K562 (cell line): ENCODE measurements at regions not wholly inside any gene's neighbourhood (a gene's known extent, or its start where the extent isn't known, plus 50 kb on each side); places are given as distances from the start of the nearest gene placed in this dataset.

Experiments used
- BCOR ChIP-seq: fragments of 450-650 bp; IDR thresholded peaks from 2 replicates; pipeline ENCODE4 v1.6.1; 2016
- BRD9 ChIP-seq: fragments of 450-650 bp; IDR thresholded peaks from 2 replicates; pipeline ENCODE4 v1.6.1; 2018; ENCODE audit warnings: low read depth; ENCODE audit not compliant: partially characterized antibody
- CBFB ChIP-seq: sonication (generic); formaldehyde crosslinking; IDR thresholded peaks from 2 replicates; pipeline ENCODE4 v1.4.0; 2020; ENCODE audit warnings: mild to moderate bottlenecking, missing genetic modification reagents
- CHAMP1 ChIP-seq: fragments of 450-650 bp; IDR thresholded peaks from 2 replicates; pipeline ENCODE4 v1.6.1; 2016; ENCODE audit warnings: mild to moderate bottlenecking
- EWSR1 ChIP-seq: fragments of 450-650 bp; IDR thresholded peaks from 2 replicates; pipeline ENCODE4 v1.6.1; 2018; ENCODE audit warnings: borderline replicate concordance, mild to moderate bottlenecking, low read depth, moderate library complexity; ENCODE audit not compliant: partially characterized antibody
- FOXK2 ChIP-seq, 2 experiments: fragments of 450-650 bp; IDR thresholded peaks in 1 of 2; conservative IDR thresholded peaks in 1 of 2; 2 replicates each; pipeline ENCODE4 v1.6.1; 2016; ENCODE audit warnings: low read depth in 2 of 2, mild to moderate bottlenecking in 1 of 2
- HDAC1 ChIP-seq, 2 experiments: fragments of 450-650 bp; IDR thresholded peaks; 2 replicates each; pipeline ENCODE4 v1.6.1; 2016 to 2017; ENCODE audit warnings: inconsistent platforms in 1 of 2, mild to moderate bottlenecking in 1 of 2, moderate library complexity in 1 of 2
- KDM1A ChIP-seq, 2 experiments: fragments of 450-650 bp; IDR thresholded peaks; 2 replicates each; pipeline ENCODE4 v1.6.1; 2016; ENCODE audit warnings: mild to moderate bottlenecking in 2 of 2
- LEF1 ChIP-seq: fragments of 450-650 bp; IDR thresholded peaks from 2 replicates; pipeline ENCODE4 v1.6.1; 2016; ENCODE audit warnings: mild to moderate bottlenecking
- MLLT1 ChIP-seq, 2 experiments: fragments of 450-650 bp; IDR thresholded peaks; 2 replicates each; pipeline ENCODE4 v1.6.1; 2016
- NCOA2 ChIP-seq, 2 experiments: fragments of 450-650 bp; IDR thresholded peaks; 2 replicates each; pipeline ENCODE4 v1.6.1; 2018; ENCODE audit warnings: mild to moderate bottlenecking in 2 of 2, moderate library complexity in 1 of 2; ENCODE audit not compliant: partially characterized antibody in 2 of 2
- NCOA6 ChIP-seq: fragments of 450-650 bp; IDR thresholded peaks from 2 replicates; pipeline ENCODE4 v1.6.1; 2017; ENCODE audit warnings: mild to moderate bottlenecking
- NFRKB ChIP-seq: fragments of 450-650 bp; IDR thresholded peaks from 2 replicates; pipeline ENCODE4 v1.6.1; 2016; ENCODE audit warnings: low read depth
- RCOR1 ChIP-seq, 2 experiments: IDR thresholded peaks; 2 replicates each; pipeline ENCODE4 v1.6.1; 2012; ENCODE audit warnings: low read depth in 2 of 2, low read length in 2 of 2, borderline replicate concordance in 1 of 2, improper control_type of control experiment in 1 of 2
- SMARCA5 ChIP-seq: fragments of 450-650 bp; IDR thresholded peaks from 2 replicates; pipeline ENCODE4 v1.6.1; 2016
- ZBTB11 ChIP-seq, 3 experiments: fragments of 200-800 bp in 1 of 3; fragments of 250-450 bp in 1 of 3; fragments of 450-650 bp in 1 of 3; sonication (Bioruptor Pico) in 1 of 3; sonication (Bioruptor generic) in 1 of 3; formaldehyde crosslinking in 1 of 3; IDR thresholded peaks; 2 replicates each; pipeline versions ENCODE4 v1.6.1 to v1.8.0; 2016 to 2022; ENCODE audit warnings: mild to moderate bottlenecking in 2 of 3, missing genetic modification characterization in 2 of 3, missing compliant biosample characterization in 1 of 3, moderate library complexity in 1 of 3
- TF ChIP-seq, protein P1 (sequence below), 2 experiments: fragments of 450-650 bp in 1 of 2; IDR thresholded peaks; 2 replicates each; pipeline ENCODE4 v1.6.1; 2011 to 2017; ENCODE audit warnings: low read depth in 2 of 2, antibody characterized with exemption in 1 of 2, borderline replicate concordance in 1 of 2, low read length in 1 of 2, mild to moderate bottlenecking in 1 of 2, mixed read lengths in 1 of 2; ENCODE audit not compliant: control insufficient read depth in 1 of 2

DNA sequence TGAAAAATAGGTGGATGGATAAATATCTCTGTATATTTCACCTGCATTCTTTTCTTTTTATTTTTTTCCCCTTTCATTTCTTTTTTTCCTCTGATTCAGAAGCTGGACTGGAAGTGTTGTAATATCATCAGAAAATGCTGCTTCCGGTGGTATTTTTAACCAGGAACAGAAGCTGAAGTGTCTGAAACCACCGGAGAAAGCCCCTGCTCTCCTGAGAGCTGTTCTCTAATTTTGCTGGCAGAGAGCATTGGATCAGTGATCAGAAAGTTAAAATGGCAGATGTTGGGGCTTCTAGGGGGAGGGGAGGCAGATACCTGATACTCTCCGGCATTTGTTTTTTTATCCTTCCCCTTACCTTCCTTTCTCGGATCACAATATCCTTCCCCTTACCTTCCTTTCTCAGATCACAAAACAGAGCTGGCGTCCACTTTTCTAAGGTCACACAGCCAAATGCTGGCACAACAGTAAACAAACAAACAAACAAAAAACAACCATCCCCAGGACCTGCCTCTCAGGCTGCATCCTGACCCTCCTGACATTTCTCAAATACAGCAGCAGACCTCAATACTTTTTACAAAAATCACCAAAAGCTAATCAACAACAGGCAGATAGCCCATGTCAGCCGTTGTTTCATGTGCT lies 143.2 kb upstream of the ZNF217 start (continued):
- TF ChIP-seq, protein P1, sequence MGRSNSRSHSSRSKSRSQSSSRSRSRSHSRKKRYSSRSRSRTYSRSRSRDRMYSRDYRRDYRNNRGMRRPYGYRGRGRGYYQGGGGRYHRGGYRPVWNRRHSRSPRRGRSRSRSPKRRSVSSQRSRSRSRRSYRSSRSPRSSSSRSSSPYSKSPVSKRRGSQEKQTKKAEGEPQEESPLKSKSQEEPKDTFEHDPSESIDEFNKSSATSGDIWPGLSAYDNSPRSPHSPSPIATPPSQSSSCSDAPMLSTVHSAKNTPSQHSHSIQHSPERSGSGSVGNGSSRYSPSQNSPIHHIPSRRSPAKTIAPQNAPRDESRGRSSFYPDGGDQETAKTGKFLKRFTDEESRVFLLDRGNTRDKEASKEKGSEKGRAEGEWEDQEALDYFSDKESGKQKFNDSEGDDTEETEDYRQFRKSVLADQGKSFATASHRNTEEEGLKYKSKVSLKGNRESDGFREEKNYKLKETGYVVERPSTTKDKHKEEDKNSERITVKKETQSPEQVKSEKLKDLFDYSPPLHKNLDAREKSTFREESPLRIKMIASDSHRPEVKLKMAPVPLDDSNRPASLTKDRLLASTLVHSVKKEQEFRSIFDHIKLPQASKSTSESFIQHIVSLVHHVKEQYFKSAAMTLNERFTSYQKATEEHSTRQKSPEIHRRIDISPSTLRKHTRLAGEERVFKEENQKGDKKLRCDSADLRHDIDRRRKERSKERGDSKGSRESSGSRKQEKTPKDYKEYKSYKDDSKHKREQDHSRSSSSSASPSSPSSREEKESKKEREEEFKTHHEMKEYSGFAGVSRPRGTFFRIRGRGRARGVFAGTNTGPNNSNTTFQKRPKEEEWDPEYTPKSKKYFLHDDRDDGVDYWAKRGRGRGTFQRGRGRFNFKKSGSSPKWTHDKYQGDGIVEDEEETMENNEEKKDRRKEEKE (IDR thresholded peaks at IDR 0.05; ENCODE audit: borderline replicate concordance in 1 of 2, control insufficient read depth in 1 of 2, low read depth in 2 of 2, low read length in 1 of 2): peak in 1 of 2 experiments; percentile 80; a peak in 1 of 4 replicates
- TF ChIP-seq EWSR1: no peak
- peak in 1 of 2 experiments; percentile 51; a peak in 1 of 4 replicates for TF ChIP-seq FOXK2 (conservative IDR thresholded peaks at IDR 0.05 in 1 of 2, IDR thresholded peaks at IDR 0.05 in 1 of 2; ENCODE audit: low read depth in 2 of 2)
- peak; percentile 82 to 91 for TF ChIP-seq KDM1A (IDR thresholded peaks at IDR 0.05)
- peak in 1 of 2 experiments; percentile 13 for TF ChIP-seq NCOA2 (IDR thresholded peaks at IDR 0.05; ENCODE audit: partially characterized antibody in 2 of 2)
- TF ChIP-seq HDAC1 (IDR thresholded peaks at IDR 0.05): 0 out of 4 replicates have a peak, but pooled peaks of 1 of the 2 experiments have one; percentile 31
- TF ChIP-seq RCOR1 (IDR thresholded peaks at IDR 0.05; ENCODE audit: borderline replicate concordance in 1 of 2, low read depth in 2 of 2, low read length in 2 of 2): peak in 1 of 2 experiments; percentile 59; a peak in 1 of 4 replicates
- TF ChIP-seq BRD9: peak; percentile 57
- no peak for TF ChIP-seq NCOA6
- TF ChIP-seq SMARCA5: peak; percentile 93
- peak in 1 of 2 experiments; percentile 34; a peak in 1 of 4 replicates for TF ChIP-seq MLLT1 (IDR thresholded peaks at IDR 0.05)
- TF ChIP-seq LEF1: 0 out of 2 replicates have a peak, but pooled peaks have one; percentile 17
- TF ChIP-seq NFRKB: no peak
- TF ChIP-seq BCOR: peak; percentile 99
- TF ChIP-seq CBFB (CRISPR knock-in tag): no peak
- peak in 1 of 3 experiments; percentile 79; a peak in 2 of 6 replicates for TF ChIP-seq ZBTB11 (CRISPR knock-in tag; IDR thresholded peaks at IDR 0.05)
- TF ChIP-seq CHAMP1: 0 out of 2 replicates have a peak, but pooled peaks have one; percentile 35
